ENCODE measurements at regions not wholly inside any gene's neighbourhood (a gene's known extent, or its start where the extent isn't known, plus 50 kb on each side); places are given as distances from the start of the nearest gene placed in this dataset.

- DNase-seq (ENCODE audit: low spot score): no peak
- FAIRE-seq: no peak
These were observed 287.4 kb downstream of the C7orf25 start for GRCh38 chr7:42624471-42624870.

- FAIRE-seq (no peak), DNase-seq (ENCODE audit: low spot score) (no peak)
These were observed 290.2 kb downstream of the C7orf25 start for GRCh38 chr7:42621543-42622219.

- FAIRE-seq: no peak
- no peak for DNase-seq (ENCODE audit: low spot score)
These were observed 293.1 kb downstream of the C7orf25 start for GRCh38 chr7:42618651-42619360.

GRCh38 chr7:42617806-42618457 lies 293.9 kb downstream of the C7orf25 start:
- FAIRE-seq (no peak), DNase-seq (ENCODE audit: low spot score) (no peak)

GRCh38 chr7:42617071-42617765 lies 294.7 kb downstream of the C7orf25 start:
- FAIRE-seq (no peak), DNase-seq (ENCODE audit: low spot score) (no peak)

DNA sequence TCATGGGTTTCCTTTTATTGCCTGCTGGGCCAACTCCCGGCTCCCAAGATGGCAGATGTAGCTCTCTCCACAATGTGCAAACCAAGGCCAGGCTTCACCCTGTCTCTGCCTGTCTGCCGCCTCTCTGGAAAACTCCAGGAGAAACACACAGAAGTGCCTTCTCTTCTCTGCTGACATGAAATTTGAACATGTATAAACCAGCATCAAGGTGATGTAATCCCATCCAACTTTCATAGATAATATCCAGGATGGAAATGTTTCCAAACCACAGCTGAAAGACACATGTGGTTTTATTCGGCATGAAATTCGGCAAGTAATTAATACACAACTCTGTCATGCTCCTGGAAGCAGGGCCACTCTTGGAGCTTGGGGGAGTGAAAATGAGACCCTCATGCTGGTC lies 297.2 kb downstream of the C7orf25 start:
- DNase-seq (ENCODE audit: low spot score) (no peak), FAIRE-seq (no peak)

GRCh38 chr7:42611961-42612360 lies 299.9 kb downstream of the C7orf25 start:
- FAIRE-seq (no peak), DNase-seq (ENCODE audit: low spot score) (no peak)

DNA sequence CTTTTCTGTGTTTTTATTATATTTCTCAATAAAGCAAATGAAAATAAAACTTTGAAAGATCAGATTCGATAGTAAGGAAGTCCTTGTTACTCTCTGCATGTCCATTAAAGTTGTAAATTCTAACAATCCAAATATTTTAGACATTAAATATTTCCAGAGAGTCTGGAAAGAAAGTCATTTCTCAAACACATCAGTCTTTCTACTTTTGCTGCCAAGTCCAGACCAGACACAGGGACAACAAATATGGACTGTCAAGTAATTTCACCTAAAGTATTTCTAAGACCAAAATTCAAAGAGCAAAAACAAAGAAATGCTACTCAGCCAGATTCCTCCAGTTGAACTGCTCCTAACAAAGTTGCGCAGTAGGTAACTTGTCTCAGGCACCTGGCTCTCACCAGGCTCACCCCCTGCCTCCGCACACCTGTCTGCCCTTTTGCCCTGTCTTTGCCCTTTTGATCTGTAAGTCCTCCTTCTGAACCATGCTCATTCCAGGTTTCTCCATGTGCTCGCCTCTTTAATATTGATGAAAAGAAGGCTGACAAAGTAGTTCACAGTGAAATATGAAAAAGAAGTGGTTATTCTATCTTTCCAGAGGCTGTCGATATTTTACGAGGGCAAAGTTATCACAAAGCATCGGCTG lies 300.5 kb downstream of the C7orf25 start:
- no peak for FAIRE-seq
- DNase-seq (ENCODE audit: low spot score): no peak

- DNase-seq (ENCODE audit: low spot score): no peak
- FAIRE-seq: no peak
These were observed 305.5 kb downstream of the C7orf25 start for GRCh38 chr7:42606193-42606905.

DNA sequence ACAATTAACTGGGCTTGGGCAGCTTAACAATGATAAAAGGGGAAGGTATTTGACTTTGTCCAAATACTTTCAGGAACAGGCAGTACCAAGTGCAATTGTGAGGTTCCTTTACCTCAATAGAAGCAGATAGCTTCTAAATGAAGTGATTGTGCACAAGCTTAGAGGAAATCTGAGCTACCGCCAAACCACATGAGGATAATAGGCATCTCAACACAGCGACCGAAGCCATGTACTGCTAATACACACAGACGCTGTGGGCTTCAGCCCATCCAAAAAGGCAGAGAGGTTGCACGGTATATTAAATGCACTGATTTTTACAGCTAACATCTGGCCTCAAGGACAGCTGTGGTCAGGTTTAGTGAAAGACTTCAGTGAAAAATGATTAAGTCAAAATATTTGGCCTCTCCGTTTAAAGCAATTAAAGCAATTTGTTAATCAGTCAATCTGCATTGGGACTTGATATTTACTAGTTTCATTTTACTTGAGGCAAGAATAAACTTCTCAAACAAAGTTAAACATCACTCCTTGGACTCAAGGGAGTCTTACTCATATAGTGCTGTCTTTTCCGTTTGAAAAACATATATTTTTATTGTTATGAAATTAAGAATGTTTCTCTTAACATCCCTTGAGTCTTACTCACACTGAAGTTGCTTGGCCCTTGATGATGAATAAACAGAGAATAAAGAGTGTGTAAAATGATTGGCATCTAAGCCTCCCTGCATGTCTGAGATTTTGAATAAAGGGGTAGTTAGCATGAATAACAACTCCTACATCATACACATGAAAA lies 306.3 kb downstream of the C7orf25 start:
- no peak for DNase-seq (ENCODE audit: low spot score)
- FAIRE-seq: no peak

GRCh38 chr7:42603496-42603895 lies 308.4 kb downstream of the C7orf25 start:
- DNase-seq (ENCODE audit: low spot score): no peak
- FAIRE-seq: no peak

DNA sequence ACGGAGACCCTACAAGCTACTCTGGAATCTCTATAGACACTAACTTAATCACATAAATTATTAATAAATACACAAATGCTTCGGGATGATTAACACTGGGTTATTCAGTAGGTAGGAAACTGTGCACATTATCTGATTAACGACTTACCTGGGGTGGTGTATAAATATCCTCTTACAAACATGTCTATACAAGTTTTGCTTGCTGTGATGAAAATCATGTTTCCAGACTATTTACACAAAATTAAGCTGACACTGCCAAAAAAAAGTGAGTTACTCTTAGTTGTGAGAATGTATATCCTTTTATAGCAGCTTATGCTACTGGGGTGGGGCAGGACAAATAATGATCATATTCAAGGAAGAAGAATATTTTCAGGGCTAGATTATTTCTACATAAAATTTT lies 314.6 kb downstream of the C7orf25 start:
- FAIRE-seq: no peak
- DNase-seq (ENCODE audit: low spot score): no peak

DNA sequence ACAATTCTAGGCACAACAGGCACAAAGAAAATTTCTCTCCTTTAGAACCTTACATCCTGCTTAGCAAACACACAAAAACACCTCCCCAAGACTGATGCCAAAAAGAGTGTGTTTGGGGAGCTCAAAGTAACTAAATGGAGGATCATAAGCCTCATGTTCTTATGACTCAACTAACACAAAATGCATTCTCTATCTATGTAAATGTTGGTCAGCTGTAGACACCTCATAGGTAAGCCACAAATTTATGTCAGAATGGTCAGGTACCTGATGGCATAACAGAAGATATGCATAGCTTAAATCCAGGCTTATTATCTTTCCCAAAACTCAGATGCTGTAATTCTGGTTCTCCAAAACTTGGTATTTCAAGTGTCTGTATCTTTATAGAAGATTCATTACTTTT lies 315.1 kb downstream of the C7orf25 start:
- DNase-seq (ENCODE audit: low spot score) (no peak), FAIRE-seq (no peak)

DNA sequence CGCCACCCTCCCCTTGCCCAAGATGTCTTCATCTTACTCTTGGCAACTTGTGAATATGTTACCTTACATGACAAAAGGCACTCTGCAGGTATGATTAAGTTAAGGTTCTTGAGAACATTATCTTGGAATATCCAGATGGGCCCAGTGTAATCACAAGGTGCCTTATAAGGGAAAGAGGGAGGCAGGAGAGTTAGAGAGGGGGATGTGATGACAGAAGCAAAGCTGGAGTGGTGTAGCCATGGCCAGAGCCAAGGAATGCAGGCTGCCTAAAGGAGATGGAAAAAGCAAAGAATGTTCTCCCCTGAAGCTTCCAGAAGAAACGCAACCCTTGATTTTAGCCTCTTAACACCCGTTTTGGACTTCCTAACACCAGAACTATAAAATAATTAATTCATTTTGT lies 318.0 kb downstream of the C7orf25 start:
- FAIRE-seq: no peak
- no peak for DNase-seq (ENCODE audit: low spot score)

DNA sequence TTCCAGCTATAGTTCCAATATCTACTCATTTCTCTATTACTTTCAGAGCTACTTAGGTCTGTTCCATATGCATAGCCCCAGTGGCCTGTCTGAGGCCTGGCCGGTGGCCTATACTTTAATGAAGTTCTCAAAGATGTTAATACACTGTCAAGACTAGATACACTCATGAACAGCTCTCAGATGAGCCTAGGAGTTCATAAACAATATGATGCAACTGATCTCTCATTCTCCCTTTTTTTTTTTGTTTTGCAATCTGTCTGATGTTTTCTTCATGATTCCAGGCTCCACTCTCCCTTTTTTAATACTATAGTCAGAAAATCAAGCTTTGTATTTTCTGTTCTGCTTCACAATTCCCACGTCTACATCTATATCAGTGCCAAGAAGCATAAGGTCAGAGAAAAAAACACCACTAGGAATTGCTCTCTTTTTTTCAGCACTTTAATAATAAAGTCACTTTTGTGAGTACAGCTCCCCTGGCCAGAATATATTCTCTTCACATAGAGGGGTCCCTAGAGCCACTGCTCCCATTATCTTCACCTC lies 321.0 kb downstream of the C7orf25 start:
- DNase-seq (ENCODE audit: low spot score) (no peak), FAIRE-seq (no peak)

DNA sequence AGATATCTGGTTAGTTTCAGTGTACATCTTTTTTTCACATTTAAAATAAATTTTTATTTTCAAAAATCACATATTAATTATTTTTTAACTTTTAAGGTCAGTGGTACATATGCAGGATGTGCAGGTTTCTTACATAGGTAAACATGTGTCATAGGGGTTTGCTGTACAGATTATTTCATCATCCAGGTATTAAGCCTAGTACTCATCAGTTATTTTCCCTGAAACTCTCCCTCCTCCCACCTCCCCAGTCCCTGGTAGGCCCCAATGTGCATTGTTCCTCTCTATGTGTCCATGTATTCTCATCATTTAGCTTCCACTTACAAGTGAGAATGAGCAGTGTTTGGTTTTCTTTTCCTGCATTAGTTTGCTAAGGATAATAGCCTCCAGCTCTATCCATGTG lies 323.0 kb downstream of the C7orf25 start:
- no peak for FAIRE-seq
- no peak for DNase-seq (ENCODE audit: low spot score)

DNA sequence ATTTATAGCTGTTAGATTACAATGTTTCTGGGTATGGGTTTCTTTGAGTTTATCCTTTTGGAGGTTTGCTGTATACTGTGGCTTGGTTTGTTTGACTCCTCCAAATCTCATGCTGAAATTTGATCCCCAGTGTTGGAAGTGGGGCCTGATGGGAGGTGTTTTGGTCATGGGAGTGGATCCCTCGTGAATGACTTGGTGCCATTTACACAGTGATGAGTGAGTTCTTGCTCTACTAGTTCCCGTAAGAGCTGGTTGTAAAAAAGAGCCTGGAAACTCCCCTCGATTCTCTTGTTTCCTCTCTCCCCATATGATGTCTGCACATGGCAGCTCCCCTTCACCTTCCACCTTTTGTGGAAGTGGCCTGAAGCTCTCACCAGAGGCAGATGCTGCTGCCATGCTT lies 324.1 kb downstream of the C7orf25 start:
- no peak for DNase-seq (ENCODE audit: low spot score)
- no peak for FAIRE-seq

GRCh38 chr7:42580061-42580460 lies 331.8 kb downstream of the C7orf25 start:
- FAIRE-seq (no peak), DNase-seq (ENCODE audit: low spot score) (no peak)

- DNase-seq (ENCODE audit: low spot score): no peak
- FAIRE-seq: no peak
These were observed 336.7 kb downstream of the C7orf25 start for GRCh38 chr7:42575171-42575570.

DNA sequence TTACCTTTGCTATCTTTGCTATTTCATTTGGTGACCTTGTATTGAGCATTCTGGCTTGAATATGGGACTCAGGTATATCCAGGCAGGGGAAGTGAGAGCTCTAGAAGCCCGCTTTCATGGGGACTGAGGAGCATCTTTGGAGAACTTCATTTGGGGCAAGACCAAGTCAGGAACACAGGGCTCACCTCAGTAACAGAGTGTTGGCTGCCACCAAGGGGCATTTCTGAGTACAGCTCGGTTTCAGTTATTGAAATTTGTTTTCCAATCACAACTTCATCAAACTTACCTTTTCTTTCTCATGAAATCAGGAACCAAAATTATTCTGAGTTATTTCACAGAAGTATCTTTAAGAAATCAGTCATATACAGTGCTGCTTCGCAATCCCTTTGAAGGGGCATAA lies 337.2 kb downstream of the C7orf25 start:
- DNase-seq (ENCODE audit: low spot score) (no peak), FAIRE-seq (no peak)

Data from RCC 7860 (cell line).